ENCODE measurements at regions not wholly inside any gene's neighbourhood (a gene's known extent, or its start where the extent isn't known, plus 50 kb on each side); places are given as distances from the start of the nearest gene placed in this dataset.

GRCh38 chr3:154044671-154045070 lies 76.5 kb upstream of the ARHGEF26 start:
- no peak for DNase-seq (ENCODE audit: low read depth)
- in situ Hi-C loops (cut with HindIII; ENCODE audit: low pct_unique_long_range_greater_than_20kb, low sequenced_read_pairs) = no loop called here

DNA sequence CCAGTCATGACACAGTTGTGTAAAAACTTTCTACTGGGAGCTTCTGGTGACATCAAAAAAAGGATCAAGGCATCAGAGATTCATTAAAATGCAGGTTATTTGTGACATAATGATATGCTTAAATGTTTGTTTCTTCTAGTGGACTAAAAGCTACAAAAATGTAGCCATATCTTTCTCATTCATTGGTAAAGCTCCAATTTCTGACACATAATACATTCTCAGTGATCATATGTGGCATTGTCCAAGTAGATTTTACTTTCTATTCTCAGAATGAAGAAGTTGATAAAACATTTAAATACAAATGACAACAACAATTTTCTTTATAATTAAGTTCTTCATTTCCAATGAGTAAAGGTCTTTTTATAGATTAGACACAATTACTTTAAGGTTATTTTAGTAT lies 71.0 kb upstream of the ARHGEF26 start:
- DNase-seq (ENCODE audit: low read depth) = no peak
- in situ Hi-C loops (cut with HindIII; ENCODE audit: low pct_unique_long_range_greater_than_20kb, low sequenced_read_pairs) = no loop called here

DNA sequence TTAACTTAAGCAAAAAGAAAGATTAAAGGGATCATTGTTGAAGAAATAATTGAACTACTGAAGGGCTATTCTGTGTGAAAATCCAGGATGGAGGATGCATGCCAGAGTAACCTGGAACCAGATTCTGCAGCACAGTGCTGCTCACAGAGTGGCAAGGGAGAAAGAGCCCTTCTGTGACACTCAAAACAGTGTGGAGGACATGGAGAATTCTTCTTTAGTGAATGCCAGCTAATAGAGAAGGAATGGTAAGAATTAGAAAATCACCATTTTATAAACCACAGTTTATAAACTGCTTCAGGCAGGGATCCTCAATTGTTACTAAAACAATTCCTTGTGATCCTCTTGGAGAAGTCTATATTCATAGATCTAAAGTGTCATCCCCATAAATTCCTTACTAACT lies 70.4 kb upstream of the ARHGEF26 start:
- DNase-seq (ENCODE audit: low read depth) = no peak
- in situ Hi-C loops (cut with HindIII; ENCODE audit: low pct_unique_long_range_greater_than_20kb, low sequenced_read_pairs) = no loop called here

DNA sequence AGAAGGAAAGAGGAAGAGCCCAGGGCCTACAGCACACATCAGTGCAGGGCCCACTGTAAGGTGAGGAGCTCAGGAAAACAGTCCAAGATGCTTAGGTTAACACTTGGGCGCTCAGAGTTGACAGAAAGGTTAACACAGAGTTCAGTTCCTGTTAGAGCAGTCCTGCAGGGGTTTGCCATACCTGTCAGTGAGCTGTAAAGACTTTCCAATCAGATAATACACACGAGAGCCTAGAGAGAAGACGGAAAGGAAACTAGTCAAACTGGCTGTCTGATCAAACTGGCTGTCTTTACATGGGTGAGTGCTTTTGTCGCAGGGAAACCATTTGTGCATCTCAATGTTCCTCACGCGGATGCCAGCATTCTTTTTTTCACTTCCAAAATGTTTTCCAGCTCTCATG lies 61.4 kb upstream of the ARHGEF26 start:
- no peak for DNase-seq (ENCODE audit: low read depth)
- in situ Hi-C loops (cut with HindIII; ENCODE audit: low pct_unique_long_range_greater_than_20kb, low sequenced_read_pairs) = no loop called here

DNA sequence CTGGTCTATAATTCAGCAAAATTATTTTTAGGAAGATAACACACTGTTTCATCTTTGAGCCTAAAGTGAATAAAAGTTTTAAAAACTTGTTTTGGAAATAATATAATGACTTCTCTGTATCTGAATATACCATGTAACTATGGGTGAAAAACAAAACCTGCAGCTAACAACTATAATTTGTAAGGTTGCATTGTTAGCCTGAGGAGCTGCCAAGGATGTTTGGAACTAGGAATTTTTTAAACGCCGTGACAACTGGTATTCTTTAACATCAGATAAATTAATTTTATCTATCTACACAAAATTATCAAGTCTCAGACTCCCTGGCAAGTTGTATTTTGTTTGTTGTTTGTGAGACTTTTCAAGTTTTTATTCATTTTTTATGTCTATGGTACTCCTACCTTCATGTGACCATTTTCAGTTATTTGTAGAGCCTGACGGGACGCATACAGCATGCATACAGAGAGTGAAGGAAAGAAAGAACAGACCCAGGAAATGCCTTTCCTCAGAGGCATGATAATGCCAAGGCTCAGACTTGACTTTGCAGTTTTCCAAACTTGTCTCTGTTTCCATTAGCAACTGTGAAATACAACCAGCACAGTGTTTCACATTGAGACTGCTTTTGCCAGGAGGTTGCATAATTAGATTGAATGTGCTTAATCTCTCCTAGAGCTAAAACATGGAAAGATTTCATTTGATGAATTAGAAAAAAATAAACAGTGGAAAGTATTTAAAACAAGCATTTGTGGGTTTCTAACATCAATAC lies 60.8 kb upstream of the ARHGEF26 start:
- DNase-seq (ENCODE audit: low read depth) = no peak

GRCh38 chr3:154061001-154061370 lies 60.2 kb upstream of the ARHGEF26 start:
- no peak for DNase-seq (ENCODE audit: low read depth)
- in situ Hi-C loops (cut with HindIII; ENCODE audit: low pct_unique_long_range_greater_than_20kb, low sequenced_read_pairs) = no loop called here

More for the DNA sequence above, 60.8 kb upstream of the ARHGEF26 start:
- in situ Hi-C loops (cut with HindIII; ENCODE audit: low pct_unique_long_range_greater_than_20kb, low sequenced_read_pairs) = no loop called here

GRCh38 chr3:154062513-154062912 lies 58.7 kb upstream of the ARHGEF26 start:
- in situ Hi-C loops (cut with HindIII; ENCODE audit: low pct_unique_long_range_greater_than_20kb, low sequenced_read_pairs) = no loop called here
- no peak for DNase-seq (ENCODE audit: low read depth)

GRCh38 chr3:154071146-154071545 lies 50.0 kb upstream of the ARHGEF26 start:
- in situ Hi-C loops (cut with HindIII; ENCODE audit: low pct_unique_long_range_greater_than_20kb, low sequenced_read_pairs) = no loop called here
- no peak for DNase-seq (ENCODE audit: low read depth)

Data from Caki2 (cell line).